HG03045 (cell line): ENCODE measurements at regions not wholly inside any gene's neighbourhood (a gene's known extent, or its start where the extent isn't known, plus 50 kb on each side); places are given as distances from the start of the nearest gene placed in this dataset.

Experiments used
- ATAC-seq: cut with Tn5 transposase; IDR thresholded peaks from one replicate; pipeline ENCODE4 v1.9.1; 2021; ENCODE audit warnings: mild to moderate bottlenecking, moderate library complexity; ENCODE audit not compliant: unreplicated experiment

DNA sequence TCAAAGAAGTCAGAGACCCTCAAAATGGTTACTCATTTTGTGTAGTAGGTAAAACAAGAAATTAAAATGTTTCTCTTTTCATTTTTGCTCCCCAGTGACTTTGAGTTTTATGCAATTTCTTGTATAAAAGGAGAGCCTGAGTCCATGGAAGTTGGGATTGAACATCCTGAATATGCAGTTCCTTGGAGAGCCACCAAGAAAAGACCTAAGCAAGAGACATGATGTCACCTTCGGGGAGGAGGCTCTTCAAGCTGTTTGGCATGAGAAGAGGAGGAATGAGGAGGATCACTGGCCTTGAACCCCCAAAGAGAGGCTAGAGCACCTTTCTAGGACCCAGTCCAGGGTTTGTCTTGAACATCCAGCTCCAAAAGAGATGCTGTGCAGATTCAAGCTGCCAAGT, 62.3 kb upstream of the CALM2 start:
- ATAC-seq = no peak

DNA sequence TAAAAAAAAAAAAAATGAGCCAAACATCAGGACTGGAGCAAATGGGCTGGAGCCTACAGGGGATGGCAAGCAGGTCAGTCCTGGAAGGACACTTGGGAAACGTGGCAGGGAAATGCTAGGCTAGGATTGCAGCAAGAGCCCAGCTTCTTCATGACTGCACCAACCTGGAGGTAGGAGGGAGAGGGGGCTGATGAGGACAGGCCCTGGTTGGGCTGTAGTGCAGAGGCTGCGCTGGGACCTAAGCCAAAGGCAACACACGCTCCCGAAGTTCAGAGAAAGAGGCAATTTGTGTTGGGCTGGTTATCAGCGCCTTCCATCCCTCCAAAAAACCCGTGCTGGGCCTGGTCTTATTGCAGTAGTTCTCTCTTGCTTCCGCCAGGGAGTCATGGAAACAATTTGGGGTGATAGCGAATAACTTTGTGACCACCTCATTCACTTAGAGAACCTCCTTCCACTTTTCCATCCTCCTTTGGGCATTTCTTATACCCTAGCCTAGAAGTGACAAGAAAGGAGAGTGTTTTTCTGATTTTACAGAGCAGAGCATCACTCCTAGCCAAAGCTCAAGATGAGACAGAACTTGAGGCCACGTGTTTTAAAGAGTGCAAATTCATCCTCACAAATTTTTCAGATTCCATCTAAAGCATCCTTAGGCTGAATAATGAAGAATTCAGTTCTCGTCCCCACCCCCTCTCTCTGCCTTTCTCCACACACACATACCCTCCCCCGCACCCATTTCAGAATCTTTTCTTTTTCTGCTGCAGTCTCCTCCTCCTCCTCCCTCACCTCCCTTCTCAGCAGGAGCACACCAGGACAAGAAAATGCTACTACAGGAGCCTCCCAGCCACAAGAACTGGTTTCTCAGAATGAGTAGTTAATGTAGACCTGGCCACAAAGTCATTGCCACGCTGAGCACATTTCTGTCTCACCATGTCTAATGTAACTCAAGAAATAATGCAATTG, 61.3 kb upstream of the CALM2 start:
- no peak for ATAC-seq

DNA sequence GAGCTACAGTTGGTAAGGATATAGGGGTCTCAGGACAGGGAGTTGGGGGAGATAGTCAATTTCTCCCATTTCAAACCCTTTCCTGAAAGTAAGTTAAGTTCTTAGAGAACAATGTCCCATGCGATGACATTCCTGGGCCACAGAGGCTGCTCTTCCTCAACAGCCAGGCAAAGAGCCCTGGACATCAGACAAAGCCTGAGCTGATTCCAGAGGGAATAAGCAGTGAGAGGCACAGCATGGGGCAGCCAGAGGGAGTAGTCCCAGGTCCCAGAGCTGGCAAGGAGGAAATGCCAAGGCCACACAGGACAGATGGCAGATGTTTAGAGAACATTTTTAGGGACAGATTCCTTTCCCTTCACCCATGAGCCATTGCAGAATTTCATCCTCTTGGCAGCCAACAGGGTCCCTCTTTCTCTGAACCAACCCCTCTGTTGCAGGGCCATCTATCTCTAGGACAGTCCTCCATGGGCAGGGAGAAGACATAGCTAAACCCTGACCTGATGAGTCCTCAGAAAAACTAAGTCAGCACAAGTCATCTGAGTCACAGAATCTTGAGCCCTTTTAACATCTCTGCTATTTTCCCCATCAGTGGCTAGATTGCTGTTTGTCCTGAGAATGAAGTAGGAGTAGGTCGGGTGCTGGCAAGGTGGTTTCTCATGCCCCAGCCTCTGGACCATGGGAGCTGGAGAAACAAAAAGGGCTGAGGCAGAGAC, 60.3 kb upstream of the CALM2 start:
- no peak for ATAC-seq

DNA sequence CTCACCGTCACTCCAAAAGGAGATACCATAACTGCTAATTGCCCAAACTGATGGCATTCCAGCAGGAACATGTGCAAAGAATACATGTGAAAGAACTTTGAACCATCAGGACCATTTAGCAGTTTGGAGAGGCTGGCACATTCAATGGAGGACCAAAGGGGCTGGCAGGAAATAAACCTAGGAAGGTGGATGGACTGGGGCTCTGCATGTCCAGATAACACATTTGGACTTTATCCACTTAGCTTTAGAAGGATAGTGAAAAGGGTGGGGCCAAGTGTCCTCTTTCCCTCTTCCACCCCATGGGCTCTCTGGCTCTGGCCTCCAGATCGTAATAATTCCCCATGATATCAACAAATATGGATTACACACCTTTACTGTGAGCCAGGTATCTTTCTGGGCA, 58.8 kb upstream of the CALM2 start:
- no peak for ATAC-seq

DNA sequence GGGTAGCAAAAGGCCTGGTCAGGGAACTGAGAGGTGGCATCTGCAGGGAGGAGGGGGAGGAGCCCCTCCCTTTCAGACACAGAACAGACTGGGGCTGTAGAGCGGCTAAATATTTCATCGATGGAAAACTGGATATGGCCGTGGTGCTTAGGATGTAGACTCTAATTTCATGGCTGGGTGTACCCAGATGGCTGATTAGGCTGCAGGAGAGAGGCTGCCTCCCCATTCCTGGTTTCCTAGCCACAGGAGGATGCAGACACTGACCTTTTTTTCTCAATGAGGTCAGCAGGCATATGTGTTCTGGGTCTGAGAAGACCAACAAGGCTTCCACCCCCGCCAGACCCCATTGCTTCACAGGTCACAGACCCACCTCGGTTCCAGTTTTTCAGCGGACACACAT, 58.1 kb upstream of the CALM2 start:
- no peak for ATAC-seq

DNA sequence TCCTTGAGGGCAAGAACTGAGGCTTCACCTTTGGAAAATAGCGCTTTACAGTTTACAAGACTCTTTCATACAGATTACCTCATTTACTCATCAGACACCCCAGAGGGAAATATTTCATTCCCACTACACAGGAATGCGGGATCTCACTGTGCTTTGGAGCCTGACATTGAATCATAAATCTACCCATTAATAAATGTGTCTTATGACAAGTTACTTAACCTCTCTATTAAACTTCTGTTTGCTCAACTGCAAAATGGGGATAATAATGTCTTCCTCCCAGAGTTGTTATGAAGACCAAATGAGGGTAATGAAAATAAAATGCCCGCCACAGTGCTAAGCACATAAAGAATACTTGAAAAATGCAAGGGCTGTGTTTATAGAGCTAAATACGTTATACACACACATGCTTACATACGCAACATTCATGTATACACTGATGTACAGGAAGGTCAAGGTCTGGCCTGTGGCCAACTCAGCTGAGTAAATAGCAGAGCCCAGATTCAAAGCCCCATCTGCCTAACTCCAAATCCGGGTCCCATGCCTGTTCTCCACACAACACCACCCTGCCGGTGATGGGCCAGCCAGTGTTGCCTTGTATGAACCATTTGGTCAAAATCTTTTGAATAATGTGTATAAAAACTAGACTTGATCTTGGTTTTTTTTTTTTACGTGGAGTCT, 56.6 kb upstream of the CALM2 start:
- ATAC-seq = no peak

DNA sequence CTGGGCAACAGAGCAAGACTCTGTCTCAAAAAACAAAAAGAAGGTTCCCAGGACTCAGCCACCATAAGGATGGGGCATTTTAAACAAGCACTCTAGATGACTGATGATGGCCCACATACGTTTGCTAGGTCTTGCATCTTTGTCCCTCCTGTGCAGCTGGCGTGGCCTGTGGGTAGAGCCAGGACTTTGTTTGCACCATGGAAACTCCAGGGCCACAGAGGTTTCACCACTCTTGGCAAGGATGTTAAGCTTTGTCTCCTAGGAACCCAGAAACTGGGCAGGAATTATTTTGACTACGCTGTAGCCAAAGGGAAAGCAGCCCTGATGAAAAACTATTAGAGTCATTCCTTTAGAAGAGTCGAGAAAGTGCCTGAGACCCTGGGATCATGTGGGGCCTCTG, 54.1 kb upstream of the CALM2 start:
- ATAC-seq = no peak

DNA sequence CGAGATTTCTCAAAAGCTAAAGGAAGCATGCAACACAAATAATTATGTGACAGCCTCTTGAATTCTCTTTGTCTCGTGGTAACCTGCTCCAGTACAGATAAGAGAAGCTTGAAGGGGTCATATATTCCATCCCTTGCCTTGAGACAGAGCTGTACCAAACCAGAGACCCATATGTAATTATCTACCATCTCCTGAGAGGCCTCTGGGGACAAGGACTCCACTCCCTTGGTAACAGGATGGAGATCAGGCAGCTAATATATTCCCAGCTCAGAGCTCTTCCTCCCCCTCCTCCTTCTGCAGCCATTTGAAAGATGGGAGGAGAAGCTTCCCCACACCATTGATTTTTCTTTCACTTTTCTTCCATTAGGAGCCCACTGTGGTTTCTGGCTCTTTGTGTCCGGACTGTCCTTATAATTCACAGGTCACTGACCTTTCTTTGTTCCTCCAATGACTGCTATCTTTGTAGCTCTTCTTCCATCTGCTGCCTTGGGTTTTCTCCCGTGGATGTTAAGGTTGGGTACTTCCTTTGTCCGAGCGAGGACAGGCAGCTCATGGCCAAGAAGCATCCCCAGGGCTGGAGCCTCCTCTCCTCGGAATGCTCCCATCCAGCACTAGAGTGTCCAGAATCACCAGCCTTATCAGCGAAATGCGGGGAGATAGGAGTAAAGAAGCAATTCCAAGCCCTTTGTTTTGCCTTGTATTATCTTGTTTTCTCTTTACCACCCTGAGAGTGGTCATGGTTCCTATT, 51.4 kb upstream of the CALM2 start:
- no peak for ATAC-seq

DNA sequence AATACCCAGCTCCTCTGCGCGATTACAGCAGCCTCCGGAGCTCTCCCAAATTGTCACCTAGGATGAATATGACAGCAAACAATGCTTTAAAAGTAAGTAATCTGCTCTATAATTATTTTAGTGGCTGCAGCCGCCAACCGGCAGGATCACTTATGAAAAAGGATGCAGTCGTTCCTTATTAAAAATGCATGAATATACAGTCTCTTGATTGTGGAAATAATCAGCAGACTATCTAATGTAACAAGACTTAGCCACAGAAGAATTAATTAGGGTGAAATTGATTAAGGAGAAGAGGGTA, 50.6 kb upstream of the CALM2 start:
- ATAC-seq = no peak

DNA sequence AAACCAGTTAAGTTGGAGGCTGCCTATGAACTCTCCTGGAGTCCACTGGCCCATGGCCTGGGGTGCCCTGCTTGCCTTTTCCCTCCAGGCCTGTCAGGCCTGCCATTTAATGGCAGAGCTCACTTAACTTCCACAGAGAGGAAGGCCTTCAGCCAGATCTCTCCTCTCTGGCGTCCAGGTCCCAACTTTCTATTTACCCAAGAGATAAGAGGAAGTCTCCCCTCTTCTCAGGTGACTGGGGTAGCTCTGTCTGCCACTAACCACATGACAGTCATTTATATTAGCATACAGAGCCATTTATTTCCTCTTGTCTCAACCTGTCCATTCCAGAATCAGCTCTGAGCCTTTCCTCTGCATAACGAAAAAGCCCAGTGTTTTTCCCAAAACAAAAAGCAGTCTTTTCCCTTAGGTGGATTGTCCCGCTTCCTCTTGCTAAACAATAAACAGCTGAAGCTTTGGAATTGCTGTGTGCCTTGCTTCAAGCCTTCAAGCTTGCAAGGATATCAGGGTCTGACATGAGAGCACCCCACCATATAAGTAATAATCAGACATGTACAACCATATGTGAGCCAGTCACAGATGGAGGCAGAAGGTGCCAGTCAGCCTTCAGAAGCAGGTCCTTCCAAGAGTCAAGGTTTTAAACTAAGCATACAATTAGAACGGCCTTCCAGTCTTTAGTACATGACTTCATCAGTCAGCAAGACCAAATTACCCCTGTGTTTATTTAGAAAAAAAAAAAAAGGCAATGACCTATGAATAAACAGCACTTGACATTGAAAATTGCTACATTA, 50.0 kb upstream of the CALM2 start:
- no peak for ATAC-seq
